NAMALWA (cell line): ENCODE measurements at regions not wholly inside any gene's neighbourhood (a gene's known extent, or its start where the extent isn't known, plus 50 kb on each side); places are given as distances from the start of the nearest gene placed in this dataset.

ENCODE experiments used
- DNase-seq: peaks from one replicate; pipeline ENCODE4 v3.0.0-alpha.2; 2015; ENCODE audit warnings: low spot score

- DNase-seq: no peak
Measured at GRCh38 chr3:10764259-10765051, 51.6 kb upstream of the SLC6A11 start.

DNA sequence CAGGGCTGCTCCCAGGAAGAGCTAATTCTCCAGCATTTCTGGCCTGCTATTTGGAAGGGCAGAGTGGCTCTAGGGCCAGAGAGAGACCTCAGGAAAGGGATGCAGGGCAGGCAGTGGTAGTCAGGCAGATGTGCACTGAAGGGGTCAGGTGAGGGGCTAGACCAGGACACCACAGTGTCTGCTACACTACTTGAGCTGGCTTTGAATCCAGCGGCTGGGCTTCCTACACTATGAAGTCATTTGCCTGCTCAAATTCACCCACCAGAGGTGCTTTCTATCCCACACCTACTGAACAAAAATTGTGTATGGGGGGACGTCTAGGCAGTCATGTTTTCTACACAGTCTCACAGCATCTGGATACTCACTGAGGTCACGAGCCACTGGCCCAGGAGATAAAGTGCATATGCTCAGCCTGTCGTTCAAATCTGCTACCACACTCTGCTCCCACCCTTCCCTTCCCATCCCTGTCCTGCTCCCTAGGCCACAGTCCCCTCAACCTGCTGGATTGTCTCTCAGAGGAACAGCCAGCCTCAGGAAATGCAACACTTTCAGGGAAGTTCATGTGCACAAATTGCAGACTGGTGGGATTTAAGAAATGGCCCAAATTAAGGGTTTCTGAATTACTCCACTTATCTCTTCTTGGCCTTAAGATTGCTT lies 49.9 kb upstream of the SLC6A11 start:
- DNase-seq: no peak
